RWPE1 (cell line): ENCODE measurements at regions not wholly inside any gene's neighbourhood (a gene's known extent, or its start where the extent isn't known, plus 50 kb on each side); places are given as distances from the start of the nearest gene placed in this dataset.

Experiments
- CTCF ChIA-PET: fragments of 350-600 bp; sonication (Branson Sonifier 250); formaldehyde crosslinking; extraction: SDS; loops from one replicate; lab custom pipeline; 2021; lab: Yijun Ruan, JAX
- POLR2A ChIA-PET: fragments of 400-600 bp; formaldehyde crosslinking; extraction: SDS; loops from one replicate; lab custom pipeline; 2020; ENCODE audit warnings: antibody characterized with exemption; ENCODE audit not compliant: low non-redundant PET; lab: Yijun Ruan, JAX
- DNase-seq: peaks from one replicate; pipeline ENCODE4 v3.0.0; 2012; ENCODE audit warnings: low spot score
- H3K27ac ChIP-seq: fragments of 450-650 bp; 2 replicates; pipeline ENCODE4 v1.5.1; 2017
- CTCF ChIP-seq: fragments of 450-650 bp; conservative IDR thresholded peaks from 2 replicates; pipeline ENCODE4 v1.5.1; 2017; ENCODE audit warnings: low read depth, mild to moderate bottlenecking

GRCh38 chr5:54725391-54726280 lies 208.1 kb downstream of the SNX18 start:
- ChIA-PET CTCF (no interaction called here), POLR2A (no interaction called here)
- no peak overlapping the region for H3K27ac ChIP-seq
- peak; percentile 20 for DNase-seq
- no peak for TF ChIP-seq CTCF

GRCh38 chr5:54722846-54723433 lies 205.4 kb downstream of the SNX18 start:
- CTCF ChIA-PET: interaction anchor here (1.1 kb wide), 1 partner anchor 206 kb away, joined by 4 read pairs; the partner anchor contains the start of gene SNX18
- no peak for TF ChIP-seq CTCF
- no peak for DNase-seq
- no peak overlapping the region for H3K27ac ChIP-seq
- POLR2A ChIA-PET: interaction anchor here (0.6 kb wide), 1 partner anchor 21 kb away, joined by 3 read pairs; no protein-coding TSS in a partner anchor

GRCh38 chr5:54721951-54722654 lies 204.5 kb downstream of the SNX18 start:
- ChIA-PET CTCF (interaction anchor here (0.8 to 1.1 kb wide), 2 partner anchors 123 to 205 kb away, joined by 3 to 4 read pairs; partner anchors contain the start of gene SNX18), POLR2A (no interaction called here)
- H3K27ac ChIP-seq: no peak overlapping the region
- no peak for DNase-seq
- no peak for TF ChIP-seq CTCF

- H3K27ac ChIP-seq: no peak overlapping the region
- DNase-seq: no peak
- POLR2A ChIA-PET: no interaction called here
- no peak for TF ChIP-seq CTCF
- CTCF ChIA-PET: no interaction called here
Observed at GRCh38 chr5:54721116-54721515, 203.6 kb downstream of the SNX18 start.

- CTCF ChIA-PET: no interaction called here
Observed at GRCh38 chr5:54720341-54720740, 202.8 kb downstream of the SNX18 start.

More at GRCh38 chr5:54720341-54720740, 202.8 kb downstream of the SNX18 start:
- POLR2A ChIA-PET: no interaction called here
- no peak overlapping the region for H3K27ac ChIP-seq
- no peak for DNase-seq
- no peak for TF ChIP-seq CTCF
